ENCODE measurements at regions not wholly inside any gene's neighbourhood (a gene's known extent, or its start where the extent isn't known, plus 50 kb on each side); places are given as distances from the start of the nearest gene placed in this dataset.

DNA sequence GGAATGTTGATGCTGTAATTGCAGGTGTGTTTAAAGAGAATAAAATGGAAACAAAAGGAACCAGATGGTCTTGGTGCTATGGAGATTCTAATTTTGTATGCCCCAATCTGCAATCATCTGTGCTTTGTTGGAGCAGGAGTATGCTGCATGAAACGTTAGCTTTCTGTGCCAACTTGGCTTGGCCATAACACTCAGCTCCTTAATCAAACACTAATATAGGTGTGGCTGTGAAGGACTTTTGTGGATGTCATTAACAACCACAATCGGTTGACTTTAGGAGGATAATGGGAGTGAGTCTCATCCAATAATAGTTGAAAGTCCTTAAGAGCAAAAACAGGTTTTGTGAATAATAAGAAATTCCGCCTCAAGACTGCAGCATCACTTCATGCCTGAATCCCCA is 399.2 kb downstream of the NLGN4X start:
- no peak for DNase-seq

DNA sequence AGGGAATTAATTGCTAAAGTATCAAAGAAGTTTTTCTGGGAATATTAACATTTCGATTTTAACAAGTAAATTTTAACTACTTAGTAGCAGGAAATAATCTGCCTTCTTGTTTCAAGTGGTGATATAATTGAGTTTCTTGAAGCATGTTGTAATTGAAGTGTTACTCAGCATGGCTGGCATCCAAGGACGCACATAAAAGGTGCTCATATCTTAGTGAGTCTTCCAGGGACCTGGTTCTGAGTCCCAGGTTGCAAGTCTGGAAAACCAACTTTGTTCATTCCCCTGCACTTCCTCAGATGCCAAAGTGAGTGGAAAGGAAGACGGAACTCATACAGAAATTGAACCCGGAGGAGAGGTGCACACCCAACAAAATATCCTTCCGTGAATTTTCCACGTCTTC is 399.6 kb downstream of the NLGN4X start:
- no peak for DNase-seq

DNA sequence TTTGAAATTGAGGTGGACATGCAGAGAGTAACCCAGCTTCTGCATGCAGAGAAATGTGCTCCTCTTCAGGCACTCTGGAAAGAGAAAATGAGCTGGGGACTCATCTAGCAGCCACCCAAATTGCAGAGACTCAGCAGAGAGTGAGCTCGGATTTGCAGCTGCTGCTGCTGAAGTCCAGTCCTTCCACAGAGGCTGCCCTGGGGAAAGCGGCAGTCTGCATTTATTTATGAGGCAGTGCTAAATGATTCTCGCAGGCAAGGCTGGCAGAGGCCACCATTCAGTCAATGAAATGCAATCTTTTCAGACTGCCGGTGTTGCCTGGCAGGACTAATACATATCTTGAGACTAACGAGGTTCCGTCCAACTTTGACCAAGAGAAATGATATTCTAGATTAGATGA is 404.8 kb downstream of the NLGN4X start:
- no peak for DNase-seq

DNA sequence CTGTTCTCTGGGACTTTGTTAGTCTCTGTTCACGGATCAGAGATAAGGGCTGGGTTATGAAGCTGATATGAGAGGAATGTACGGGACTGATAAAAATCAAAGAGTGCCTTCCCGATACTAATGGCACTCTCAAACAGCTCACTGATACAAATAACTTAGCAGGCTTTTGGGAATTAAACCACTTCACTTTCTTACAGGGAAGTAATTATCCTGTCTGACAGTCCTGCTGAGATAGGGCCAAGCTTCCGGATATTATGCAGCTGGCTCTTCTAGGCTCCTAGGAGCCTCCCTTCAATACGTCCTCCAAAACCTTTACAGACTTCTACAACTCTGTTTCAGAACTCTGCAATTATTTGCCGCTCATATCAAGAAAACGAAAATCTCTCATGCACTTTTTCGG is 418.0 kb downstream of the NLGN4X start:
- DNase-seq: no peak

DNA sequence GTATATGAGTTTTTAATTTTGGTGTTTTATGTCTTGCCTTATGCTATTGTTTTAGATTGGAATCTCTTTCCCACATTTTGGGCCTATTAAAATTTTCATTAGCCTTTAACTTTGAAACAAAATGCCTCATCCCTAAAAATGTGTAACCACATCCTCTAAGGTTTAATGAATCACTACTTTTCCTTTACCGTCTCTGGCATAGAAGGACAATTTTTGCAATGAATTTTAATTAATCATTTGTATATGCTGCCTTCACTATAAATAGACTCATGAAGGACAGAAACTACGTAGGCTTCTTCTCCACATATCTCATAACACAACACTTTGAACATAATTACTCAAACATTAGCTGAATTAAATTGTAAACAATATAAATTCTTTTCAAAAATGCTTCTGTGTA is 421.5 kb downstream of the NLGN4X start:
- DNase-seq: no peak

DNA sequence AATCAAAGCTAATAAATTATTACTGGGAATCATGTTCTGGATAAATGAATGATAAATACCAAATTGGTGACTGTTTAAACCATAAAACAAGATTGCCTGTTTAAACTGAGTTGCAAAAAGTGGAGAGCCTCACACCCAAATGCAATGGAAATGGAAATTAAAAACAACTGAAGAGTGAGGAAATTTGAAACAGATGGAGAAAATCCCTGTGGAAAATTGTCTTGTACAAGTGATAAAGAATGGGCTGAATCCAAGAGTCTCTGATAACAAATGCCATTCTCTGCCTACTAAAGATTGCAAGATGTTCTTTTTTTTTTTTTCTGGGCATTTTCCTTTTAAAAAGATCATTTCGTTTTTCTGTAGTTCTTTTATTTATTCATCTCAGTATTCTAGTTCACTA is 426.3 kb downstream of the NLGN4X start:
- DNase-seq: no peak

GRCh38 chrX:5791721-5792120 is 436.9 kb downstream of the NLGN4X start:
- no peak for DNase-seq

DNA sequence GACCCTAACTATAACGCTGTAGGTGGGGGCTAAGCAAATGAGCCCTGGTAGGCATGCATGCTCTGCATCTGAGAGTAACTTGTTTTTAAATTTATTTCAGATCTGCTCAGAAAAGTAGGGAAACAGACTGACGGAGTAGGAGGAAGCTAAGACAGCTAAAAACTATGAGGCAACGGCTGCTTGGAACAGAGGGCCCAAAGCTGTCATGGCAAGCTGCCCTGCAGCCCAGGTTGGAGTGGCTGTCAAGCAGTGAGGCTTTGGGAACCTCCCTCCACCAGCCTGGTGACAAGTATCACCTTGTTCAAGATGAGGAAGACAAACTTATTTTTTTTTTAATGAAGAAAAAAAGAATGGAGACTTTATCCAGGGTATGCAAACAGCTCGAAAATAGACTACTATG is 439.8 kb downstream of the NLGN4X start:
- no peak for DNase-seq

DNA sequence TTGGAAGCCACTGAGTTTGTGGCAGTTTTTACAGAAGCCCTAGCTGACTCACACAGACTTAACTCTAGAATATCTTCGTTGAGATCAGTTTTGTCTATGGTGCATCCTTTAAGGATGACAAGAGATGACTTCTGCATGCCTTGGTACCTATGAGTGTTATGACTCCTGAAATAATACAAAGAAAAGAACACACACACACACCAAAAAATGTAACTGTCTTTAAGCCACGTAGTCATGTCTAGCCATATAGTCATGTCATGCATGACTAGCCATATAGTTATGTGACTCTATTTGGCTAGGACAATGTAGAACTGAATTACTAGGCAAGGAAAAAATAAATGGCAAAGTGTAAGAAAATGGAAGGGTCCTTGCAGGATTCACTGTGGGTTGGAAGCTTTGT is 447.8 kb downstream of the NLGN4X start:
- no peak for DNase-seq

- DNase-seq: no peak
Observed at GRCh38 chrX:5775846-5776430, 452.7 kb downstream of the NLGN4X start.

GRCh38 chrX:5774446-5774845 is 454.2 kb downstream of the NLGN4X start:
- no peak for DNase-seq

- no peak for DNase-seq
Observed at GRCh38 chrX:5771441-5771840, 457.2 kb downstream of the NLGN4X start.

GRCh38 chrX:5756616-5757015 is 472.1 kb downstream of the NLGN4X start:
- no peak for DNase-seq

DNA sequence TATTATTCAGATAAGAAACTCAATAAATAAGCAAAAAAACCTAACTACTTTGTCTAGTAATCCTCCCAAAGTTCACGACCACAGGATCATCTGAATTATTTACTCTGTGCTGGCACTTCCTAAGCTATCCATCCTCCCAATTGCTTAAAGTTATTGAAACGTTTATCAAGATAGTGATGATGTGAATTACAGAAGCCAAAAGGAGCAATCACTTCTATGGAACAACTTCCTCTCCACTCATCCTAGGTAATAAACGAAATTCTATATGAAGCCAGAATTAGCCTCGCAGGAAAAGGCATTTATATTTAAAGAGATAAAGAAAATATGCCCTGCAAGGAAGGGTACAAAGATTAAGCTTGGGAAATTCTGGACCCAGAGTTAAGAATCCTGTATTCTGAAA is 475.4 kb downstream of the NLGN4X start:
- DNase-seq: no peak

GRCh38 chrX:5752831-5753230 is 475.8 kb downstream of the NLGN4X start:
- DNase-seq: no peak

GRCh38 chrX:5748586-5749150 is 480.0 kb downstream of the NLGN4X start:
- no peak for DNase-seq

DNA sequence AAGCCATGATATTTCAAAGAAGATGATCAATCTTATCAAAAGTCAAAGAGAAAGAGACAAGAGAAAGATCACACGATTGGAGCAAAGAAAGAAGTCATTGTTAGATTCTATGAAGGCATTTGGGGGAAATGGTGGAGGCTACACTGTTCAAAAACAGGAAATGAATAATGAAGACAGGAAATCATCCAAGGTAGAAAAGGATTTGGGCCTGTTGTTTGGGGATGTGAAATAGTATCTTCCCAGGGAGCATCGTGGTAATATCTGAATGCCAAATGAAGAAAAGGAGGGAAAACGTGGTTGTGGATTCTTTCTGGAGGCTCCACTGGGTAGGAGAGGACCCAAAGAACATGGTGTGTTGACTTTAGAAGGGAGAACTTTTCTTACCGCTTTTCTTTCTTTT is 482.4 kb downstream of the NLGN4X start:
- DNase-seq: no peak

DNA sequence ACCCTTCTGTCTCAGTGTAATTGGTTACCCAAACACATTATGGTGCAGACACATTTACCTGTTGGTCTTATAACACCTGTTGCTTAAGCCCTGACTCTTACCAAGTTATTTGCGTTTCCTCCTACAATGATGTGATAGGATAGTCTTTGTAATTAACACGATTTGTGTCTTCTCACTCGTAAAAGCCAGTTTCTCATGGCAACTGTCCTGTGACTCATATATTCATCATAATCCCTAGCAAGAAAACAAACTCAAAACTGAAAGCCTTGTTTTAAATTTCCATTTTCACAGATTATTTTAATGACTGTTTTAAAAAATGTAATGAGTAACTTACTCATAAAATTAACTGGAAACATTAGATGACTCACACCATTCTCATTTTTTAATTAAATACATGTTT is 495.2 kb downstream of the NLGN4X start:
- DNase-seq: no peak

DNA sequence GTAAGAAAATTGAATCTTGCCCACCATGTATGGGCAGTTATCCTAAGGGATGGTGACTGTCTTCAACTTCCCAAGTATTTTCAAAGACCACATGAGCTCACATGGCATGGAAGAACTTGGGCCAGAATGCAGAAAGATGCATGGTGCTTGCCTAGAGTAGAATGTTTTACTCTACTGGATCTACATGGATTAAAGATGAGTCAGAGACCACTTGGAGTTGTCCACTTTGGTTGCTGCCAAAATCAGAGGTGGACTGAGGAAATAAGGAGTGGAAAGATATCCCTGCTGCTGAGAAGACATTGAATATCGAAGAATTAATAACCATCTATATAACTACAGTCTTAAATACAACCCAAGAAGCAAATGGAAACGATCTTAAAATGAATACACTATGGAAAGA is 498.1 kb downstream of the NLGN4X start:
- DNase-seq: no peak

DNA sequence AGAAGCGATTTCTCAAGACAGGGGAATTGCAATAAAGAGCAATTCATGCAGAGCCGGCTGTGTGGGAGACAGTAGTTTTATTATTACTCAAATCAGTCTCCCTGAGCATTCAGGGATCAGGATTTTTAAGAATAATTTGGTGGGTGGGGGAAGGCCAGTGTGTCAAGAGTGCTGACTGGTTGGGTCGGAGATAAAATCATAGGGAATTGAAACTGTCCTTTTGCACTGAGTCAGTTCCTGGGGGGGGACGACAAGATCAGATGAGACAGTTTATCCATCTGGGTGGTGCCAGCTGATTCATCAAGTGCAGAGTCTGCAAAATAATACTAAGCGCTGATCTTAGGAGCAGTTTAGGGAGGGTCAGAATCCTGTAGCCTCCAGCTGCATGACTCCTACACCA is 502.4 kb downstream of the NLGN4X start:
- no peak for DNase-seq

GRCh38 chrX:5724123-5724522 is 504.5 kb downstream of the NLGN4X start:
- no peak for DNase-seq

- DNase-seq: no peak
Observed at GRCh38 chrX:5718651-5719050, 510.0 kb downstream of the NLGN4X start.

- DNase-seq: no peak
Observed at GRCh38 chrX:5716666-5717065, 512.0 kb downstream of the NLGN4X start.

- no peak for DNase-seq
Observed at GRCh38 chrX:5708251-5708650, 520.4 kb downstream of the NLGN4X start.

DNA sequence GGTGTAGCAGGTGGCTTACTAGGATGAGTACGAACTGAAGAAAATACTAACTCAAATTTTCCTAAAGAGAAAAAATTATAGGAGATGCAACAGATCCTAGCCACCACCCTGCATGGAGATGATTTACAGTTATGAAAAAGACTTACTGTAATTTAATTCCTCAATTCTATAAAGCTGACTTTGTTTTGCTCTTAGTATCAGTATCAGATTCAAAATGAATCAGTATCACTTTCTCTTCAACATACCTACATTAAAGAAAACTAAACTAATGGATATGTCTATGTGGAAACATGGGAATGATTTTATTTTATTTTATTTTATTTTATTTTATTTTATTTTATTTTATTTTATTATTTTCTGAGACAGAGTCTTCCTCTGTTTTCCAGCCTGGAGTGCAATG is 525.8 kb downstream of the NLGN4X start:
- no peak for DNase-seq

DNA sequence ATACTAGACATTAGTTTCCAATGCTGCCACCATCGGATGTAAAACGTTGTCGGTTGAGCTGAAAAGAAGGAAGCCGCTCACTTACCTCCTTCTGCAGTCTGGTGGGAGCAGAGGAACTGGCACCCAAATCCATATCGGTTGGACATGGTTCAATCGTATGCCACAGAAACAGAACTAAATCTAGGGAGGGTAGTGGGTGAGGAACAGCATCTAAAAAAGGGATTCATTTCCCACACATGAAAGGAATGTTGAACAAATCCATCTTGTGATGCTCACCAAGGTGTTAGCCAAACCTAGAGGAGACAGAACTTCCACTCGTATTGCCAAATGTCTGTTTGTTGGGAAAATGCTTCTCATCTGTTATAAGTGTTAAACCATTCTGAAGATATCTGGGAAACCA is 532.7 kb downstream of the NLGN4X start:
- DNase-seq: no peak
